ENCODE measurements at regions not wholly inside any gene's neighbourhood (a gene's known extent, or its start where the extent isn't known, plus 50 kb on each side); places are given as distances from the start of the nearest gene placed in this dataset.

DNA sequence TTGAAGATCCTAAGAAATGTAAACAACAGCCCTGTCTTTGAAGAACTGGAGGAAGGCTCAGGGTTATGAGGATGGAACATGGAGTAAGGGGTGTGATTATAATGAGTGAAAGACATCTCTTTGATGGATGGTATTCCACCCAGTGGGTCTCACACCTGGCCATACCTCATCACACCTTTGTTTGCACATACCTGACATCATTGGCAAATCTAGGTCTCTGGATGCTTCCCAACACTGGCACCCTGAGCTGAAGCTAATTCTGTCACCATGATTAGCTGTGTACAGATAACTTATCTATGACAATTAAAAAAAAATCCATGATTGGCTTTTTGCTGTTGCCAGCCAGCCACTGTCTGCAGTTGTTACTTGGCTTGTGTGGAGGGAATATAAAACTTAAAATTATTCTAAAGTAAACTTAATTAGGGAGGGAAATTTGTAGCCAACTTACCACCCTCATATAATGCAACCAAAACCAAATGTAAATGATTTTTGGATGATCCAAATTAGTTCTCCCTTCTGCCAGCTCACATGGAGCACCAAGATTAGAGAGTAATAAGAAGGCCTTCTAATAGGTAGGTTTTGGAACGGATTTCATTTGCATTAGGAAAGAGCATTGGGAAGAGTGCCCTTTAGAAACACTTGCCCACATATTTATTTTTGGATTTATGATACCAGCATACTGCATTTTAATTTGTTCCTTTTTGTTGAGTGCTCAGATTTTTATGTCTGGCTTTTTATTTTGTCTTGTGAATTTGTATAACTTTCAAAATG is 249.5 kb downstream of the SOX4 start:
- Histone ChIP-seq H3K27ac (ENCODE audit: low read length) (no peak overlapping the region), H3K27me3 (ENCODE audit: low read depth, low read length) (no peaks in the 10 kb centered on the region), H3K36me3 (ENCODE audit: control insufficient read depth in 1 of 2, insufficient read depth in 2 of 2, low read length in 2 of 2) (no peaks in the 10 kb centered on the region), H3K9me3 (ENCODE audit: control insufficient read depth in 1 of 2, low read length in 2 of 2) (no peaks in the 10 kb centered on the region), H3K4me1 (ENCODE audit: control insufficient read depth in 1 of 2, insufficient read depth in 2 of 2, low read length in 2 of 2) (peaks cover 0 to 25% of the 10 kb centered on the region in 2 donors), H3K4me3 (ENCODE audit: low read depth in 1 of 2, low read length in 2 of 2) (no peak overlapping the region)

DNA sequence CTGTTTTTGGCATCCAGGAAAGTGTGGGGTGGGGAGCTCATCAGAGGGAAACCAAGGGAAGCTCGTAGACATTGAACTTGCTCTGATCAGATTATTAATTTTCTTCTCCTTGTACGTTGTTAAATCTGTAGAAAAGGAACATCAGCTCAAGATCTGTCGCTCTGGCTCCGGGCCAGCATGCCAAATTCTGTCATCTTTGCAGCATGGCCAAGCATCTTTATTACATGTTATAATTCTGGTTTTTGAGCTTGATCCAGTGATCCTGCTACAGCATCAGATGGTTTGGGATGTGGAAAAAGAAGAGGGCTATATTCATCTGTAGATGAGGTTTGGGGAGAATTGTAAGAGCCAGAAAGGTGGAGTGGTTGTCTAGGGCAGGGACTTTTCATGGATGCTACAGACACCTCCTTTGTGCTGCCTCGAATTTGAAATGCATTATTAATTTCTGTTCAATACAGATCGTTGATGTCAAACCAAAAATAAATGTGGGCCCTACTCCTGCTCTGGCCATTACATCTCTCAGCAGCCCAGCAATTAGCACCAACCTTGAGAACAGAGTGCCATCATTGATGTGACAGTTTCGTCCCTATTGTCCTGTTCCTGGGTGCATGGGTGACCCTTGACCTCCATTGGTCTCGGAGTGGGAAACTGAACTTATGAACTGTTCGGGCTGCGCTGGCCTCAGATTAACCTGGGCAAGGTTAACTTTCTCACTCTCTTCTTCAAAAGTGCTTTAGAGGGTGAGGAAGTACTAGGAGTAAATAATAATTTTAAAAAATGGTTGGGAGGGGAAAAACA is 250.8 kb downstream of the SOX4 start:
- H3K27me3 ChIP-seq (ENCODE audit: low read depth, low read length): no peaks in the 10 kb centered on the region
- no peak overlapping the region for H3K27ac ChIP-seq (ENCODE audit: low read length)
- H3K4me1 ChIP-seq (ENCODE audit: control insufficient read depth in 1 of 2, insufficient read depth in 2 of 2, low read length in 2 of 2): peaks cover 0 to 25% of the 10 kb centered on the region in 2 donors
- no peak overlapping the region for H3K4me3 ChIP-seq (ENCODE audit: low read depth in 1 of 2, low read length in 2 of 2)
- H3K36me3 ChIP-seq (ENCODE audit: control insufficient read depth in 1 of 2, insufficient read depth in 2 of 2, low read length in 2 of 2): no peaks in the 10 kb centered on the region
- no peaks in the 10 kb centered on the region for H3K9me3 ChIP-seq (ENCODE audit: control insufficient read depth in 1 of 2, low read length in 2 of 2)

DNA sequence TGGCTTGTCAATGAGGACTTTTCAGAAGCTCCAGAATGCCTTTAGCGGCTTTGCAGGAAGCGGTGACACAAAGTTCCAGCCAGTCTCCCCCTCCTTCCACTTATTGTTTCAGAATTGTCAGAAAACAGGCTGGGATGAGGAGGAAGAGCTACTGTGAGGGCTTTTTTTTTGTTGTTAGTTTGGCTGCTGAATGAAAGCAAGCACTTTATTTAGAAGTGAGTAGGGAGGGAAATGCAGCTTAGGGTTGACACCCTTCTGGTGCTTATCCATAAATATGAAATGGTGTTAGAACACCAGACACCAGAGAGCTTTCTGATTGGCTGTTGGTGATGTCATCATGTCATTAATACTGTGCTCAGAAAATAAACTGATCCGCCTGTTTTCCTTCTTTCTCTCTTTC is 251.5 kb downstream of the SOX4 start:
- Histone ChIP-seq H3K9me3 (ENCODE audit: control insufficient read depth in 1 of 2, low read length in 2 of 2) (no peaks in the 10 kb centered on the region), H3K4me1 (ENCODE audit: control insufficient read depth in 1 of 2, insufficient read depth in 2 of 2, low read length in 2 of 2) (peaks cover 0 to 25% of the 10 kb centered on the region in 2 donors), H3K27me3 (ENCODE audit: low read depth, low read length) (no peaks in the 10 kb centered on the region), H3K4me3 (ENCODE audit: low read depth in 1 of 2, low read length in 2 of 2) (no peak overlapping the region), H3K36me3 (ENCODE audit: control insufficient read depth in 1 of 2, insufficient read depth in 2 of 2, low read length in 2 of 2) (no peaks in the 10 kb centered on the region), H3K27ac (ENCODE audit: low read length) (no peak overlapping the region)

DNA sequence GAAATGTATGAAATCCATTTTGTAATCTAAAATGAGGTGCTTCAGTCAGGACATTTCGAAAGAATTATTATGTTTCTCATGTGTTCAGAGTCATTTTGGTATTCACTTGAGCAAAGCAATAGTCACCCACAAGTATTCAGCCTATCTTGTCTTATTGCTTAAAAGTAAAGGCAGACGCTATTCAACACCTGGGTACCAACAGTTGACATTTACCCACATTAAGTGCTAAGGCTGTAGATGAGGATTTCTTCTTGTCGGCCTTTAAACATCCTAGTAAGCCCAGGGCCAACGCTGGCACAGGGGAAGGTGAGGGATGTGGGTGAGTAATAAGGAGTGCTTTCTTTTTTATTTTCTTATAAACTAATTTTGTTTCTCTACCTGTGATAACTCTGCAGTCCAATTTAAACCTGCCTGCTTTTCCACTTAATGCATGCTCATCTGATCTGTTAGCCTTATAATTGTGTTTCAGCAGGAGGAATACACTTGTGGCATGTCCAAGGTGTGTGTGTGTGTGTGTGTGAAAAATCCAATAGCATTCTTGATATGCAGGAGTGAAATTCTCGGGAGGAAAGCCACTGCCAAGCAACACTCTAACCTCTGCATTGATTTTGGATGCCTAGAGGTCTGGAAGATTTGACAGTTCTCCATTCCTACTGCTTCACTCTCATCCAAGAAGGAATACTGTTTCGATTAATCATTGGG is 252.0 kb downstream of the SOX4 start:
- Histone ChIP-seq H3K4me3 (ENCODE audit: low read depth in 1 of 2, low read length in 2 of 2) (no peak overlapping the region), H3K36me3 (ENCODE audit: control insufficient read depth in 1 of 2, insufficient read depth in 2 of 2, low read length in 2 of 2) (no peaks in the 10 kb centered on the region), H3K27me3 (ENCODE audit: low read depth, low read length) (no peaks in the 10 kb centered on the region), H3K27ac (ENCODE audit: low read length) (no peak overlapping the region), H3K9me3 (ENCODE audit: control insufficient read depth in 1 of 2, low read length in 2 of 2) (no peaks in the 10 kb centered on the region), H3K4me1 (ENCODE audit: control insufficient read depth in 1 of 2, insufficient read depth in 2 of 2, low read length in 2 of 2) (peaks cover 0 to 25% of the 10 kb centered on the region in 2 donors)

DNA sequence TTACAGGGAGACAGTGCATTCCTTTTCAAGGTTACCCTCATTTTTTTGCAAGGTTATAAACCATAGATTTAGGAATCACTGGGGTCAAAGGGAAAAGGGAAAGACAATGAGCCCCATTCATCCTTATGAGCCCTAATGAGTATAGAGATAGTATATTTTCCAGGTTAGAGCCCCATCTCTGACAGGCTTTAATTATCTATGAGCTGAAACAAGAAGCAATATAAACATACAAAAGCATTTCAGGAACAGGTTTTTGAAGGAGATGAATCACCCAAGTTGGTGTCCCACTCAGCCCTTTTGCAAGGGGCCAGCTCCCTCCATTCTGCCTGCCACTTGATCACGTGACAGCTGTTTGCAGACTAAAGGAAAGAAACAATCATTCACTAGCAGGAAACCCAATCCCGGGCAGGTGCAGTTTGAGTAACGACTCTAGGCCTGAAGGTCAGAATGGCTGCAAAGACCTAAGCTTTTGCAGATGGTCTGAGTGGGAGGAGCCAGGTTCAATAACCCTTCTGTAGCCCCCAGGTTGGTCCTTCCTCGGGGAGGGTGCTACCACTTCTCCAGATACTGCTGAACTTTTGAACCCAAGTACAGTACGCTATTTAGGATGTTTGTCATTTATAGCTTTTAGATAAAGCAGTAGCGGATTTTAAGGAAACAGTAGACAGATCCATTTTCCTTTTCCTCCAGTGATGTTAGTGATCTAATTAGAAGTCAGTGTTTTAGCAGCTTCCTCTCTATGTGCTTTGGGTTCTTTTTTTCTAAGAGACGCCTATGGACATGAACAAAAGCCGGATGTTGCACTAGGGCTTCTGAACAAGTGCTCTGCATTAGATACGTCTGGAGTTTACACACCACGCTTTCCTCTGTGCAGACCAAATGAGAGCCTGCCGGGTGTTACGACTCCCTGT is 253.2 kb downstream of the SOX4 start:
- Histone ChIP-seq H3K27me3 (ENCODE audit: low read depth, low read length) (no peaks in the 10 kb centered on the region), H3K36me3 (ENCODE audit: control insufficient read depth in 1 of 2, insufficient read depth in 2 of 2, low read length in 2 of 2) (no peaks in the 10 kb centered on the region), H3K4me3 (ENCODE audit: low read depth in 1 of 2, low read length in 2 of 2) (no peak overlapping the region), H3K9me3 (ENCODE audit: control insufficient read depth in 1 of 2, low read length in 2 of 2) (no peaks in the 10 kb centered on the region), H3K4me1 (ENCODE audit: control insufficient read depth in 1 of 2, insufficient read depth in 2 of 2, low read length in 2 of 2) (peaks cover 0 to 25% of the 10 kb centered on the region in 2 donors), H3K27ac (ENCODE audit: low read length) (no peak overlapping the region)

DNA sequence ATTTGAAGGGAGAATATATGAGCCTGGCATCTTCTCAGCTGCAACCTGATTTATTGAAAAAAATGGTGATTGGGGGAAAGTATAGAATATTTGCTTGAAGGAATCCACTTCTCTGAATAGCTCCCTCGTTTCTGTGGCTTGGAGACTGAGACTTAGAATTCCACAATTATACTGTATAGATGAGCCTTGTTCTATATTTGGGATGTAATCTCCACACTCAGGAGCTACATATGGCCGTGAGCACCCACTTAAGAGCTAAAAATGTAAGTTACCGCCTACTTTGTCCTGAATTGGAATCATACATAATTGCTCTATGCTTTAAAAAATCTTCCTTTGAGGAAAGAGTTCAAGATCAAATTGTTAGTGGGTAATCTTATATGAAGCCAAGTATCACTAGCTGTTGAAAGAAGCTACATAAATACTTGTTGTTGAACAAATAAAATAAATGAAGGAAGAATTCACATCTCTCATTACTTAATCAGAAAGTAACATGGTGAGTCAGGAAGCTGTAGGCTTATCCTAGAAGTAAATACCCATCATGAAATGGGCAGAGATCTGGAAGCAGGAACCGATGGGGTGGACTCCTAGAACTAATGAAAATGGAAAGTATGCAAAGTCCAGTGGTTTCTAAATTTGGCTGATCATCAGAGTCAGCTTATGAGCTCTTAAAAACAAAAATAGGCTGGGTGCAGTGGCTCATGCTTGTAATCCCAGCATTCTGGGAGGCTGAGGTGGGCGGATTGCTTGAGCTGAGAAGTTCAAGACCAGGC is 254.3 kb downstream of the SOX4 start:
- Histone ChIP-seq H3K4me1 (ENCODE audit: control insufficient read depth in 1 of 2, insufficient read depth in 2 of 2, low read length in 2 of 2) (peaks cover 0 to 25% of the 10 kb centered on the region in 2 donors), H3K36me3 (ENCODE audit: control insufficient read depth in 1 of 2, insufficient read depth in 2 of 2, low read length in 2 of 2) (no peaks in the 10 kb centered on the region), H3K27ac (ENCODE audit: low read length) (no peak overlapping the region), H3K9me3 (ENCODE audit: control insufficient read depth in 1 of 2, low read length in 2 of 2) (no peaks in the 10 kb centered on the region), H3K27me3 (ENCODE audit: low read depth, low read length) (no peaks in the 10 kb centered on the region), H3K4me3 (ENCODE audit: low read depth in 1 of 2, low read length in 2 of 2) (no peak overlapping the region)

DNA sequence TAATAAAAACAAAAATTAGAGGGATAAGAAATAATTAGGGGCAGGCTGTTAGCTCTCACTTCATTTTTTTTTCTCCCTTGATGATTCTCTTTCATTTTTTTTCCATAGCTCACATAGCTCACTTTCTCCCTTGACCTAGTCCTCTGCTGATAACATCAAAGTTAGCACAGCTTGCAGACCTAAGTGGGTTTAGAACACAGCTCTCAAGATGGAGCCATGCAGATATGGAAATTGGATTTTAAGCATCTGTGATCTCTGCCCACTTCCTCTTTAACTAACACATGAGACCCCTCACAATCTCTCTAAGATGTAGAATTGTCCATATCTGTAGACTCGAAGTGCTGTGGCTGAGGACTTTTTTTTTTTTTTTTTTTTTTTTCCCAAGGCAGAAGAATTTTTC is 257.1 kb downstream of the SOX4 start:
- H3K4me1 ChIP-seq (ENCODE audit: control insufficient read depth in 1 of 2, insufficient read depth in 2 of 2, low read length in 2 of 2): peaks cover 0 to 12% of the 10 kb centered on the region in 2 donors

DNA sequence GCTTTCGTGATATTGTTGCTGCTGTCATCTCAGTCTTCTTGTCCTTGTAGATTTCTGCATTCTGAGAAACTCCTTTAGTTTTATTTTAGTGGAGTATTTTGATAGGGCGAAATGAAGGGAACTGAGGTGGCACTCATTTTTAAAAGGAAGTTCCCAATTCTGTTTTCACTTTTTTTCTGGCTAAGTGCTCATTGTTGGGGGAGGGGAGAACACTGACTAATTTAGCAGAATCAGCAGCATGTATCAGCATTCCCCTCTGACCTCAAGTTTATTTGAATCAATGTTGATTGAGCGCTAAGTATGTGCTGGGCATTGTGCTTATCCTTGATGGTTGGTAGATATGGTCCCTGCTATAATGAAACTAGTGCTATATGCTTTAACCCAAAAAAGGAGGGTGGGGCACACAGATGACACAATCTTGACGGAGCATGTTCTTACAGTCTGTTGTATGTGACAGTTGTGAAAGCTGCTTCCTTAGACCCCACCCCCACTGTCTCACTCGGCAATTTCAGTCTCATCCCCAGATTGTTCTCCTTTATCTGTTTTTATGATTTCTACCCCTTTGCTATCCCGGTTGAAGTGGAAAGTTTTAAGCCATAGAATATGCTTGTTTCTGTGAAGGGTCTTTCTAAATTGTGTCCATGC is 262.4 kb downstream of the SOX4 start:
- Histone ChIP-seq H3K9me3 (ENCODE audit: control insufficient read depth in 1 of 2, low read length in 2 of 2) (no peaks in the 10 kb centered on the region), H3K4me1 (ENCODE audit: control insufficient read depth in 1 of 2, insufficient read depth in 2 of 2, low read length in 2 of 2) (no peaks in the 10 kb centered on the region), H3K27ac (ENCODE audit: low read length) (no peak overlapping the region), H3K4me3 (ENCODE audit: low read depth in 1 of 2, low read length in 2 of 2) (no peak overlapping the region), H3K36me3 (ENCODE audit: control insufficient read depth in 1 of 2, insufficient read depth in 2 of 2, low read length in 2 of 2) (no peaks in the 10 kb centered on the region), H3K27me3 (ENCODE audit: low read depth, low read length) (no peaks in the 10 kb centered on the region)

More for the DNA sequence above, 257.1 kb downstream of the SOX4 start:
- no peaks in the 10 kb centered on the region for H3K9me3 ChIP-seq (ENCODE audit: control insufficient read depth in 1 of 2, low read length in 2 of 2)
- H3K27me3 ChIP-seq (ENCODE audit: low read depth, low read length): no peaks in the 10 kb centered on the region
- H3K27ac ChIP-seq (ENCODE audit: low read length): no peak overlapping the region
- no peaks in the 10 kb centered on the region for H3K36me3 ChIP-seq (ENCODE audit: control insufficient read depth in 1 of 2, insufficient read depth in 2 of 2, low read length in 2 of 2)
- no peak overlapping the region for H3K4me3 ChIP-seq (ENCODE audit: low read depth in 1 of 2, low read length in 2 of 2)

DNA sequence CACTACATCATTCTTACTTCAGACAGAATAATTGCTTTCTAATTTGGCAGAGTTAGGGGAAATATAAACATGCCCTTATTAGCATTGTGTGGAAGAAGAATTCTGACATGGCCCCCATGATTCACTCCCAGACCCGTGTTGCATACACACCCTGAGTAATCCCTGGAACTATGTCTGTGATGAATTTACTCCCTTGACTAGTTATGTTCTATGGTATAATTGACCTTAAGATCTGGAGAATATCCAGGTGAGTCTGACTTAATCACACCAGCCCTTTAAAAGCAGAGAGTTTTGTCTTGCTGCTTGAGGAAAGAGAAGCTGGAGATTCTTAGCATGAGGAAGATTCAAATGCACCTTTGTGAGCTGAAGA is 262.9 kb downstream of the SOX4 start:
- Histone ChIP-seq H3K27ac (ENCODE audit: low read length) (no peak overlapping the region), H3K4me3 (ENCODE audit: low read depth in 1 of 2, low read length in 2 of 2) (no peak overlapping the region)

DNA sequence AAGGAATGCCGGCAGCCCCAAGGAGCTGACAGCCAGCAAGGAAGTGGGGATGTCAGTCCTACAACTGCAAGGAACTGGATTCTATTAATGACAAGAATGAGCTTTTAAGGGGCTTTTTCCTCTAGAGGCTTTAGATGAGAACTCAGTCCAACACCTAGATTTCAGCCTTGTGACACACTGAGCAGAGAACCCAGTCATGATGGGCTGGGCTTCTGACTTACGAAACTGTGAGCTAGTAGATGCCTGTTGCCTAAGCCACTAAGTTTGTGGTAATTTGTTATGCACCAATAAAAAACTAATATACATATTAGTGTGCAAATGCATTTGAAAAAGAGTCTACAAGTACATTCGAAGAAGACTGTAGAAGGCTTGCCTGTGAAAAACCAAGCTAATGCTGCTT is 263.3 kb downstream of the SOX4 start:
- no peak overlapping the region for H3K27ac ChIP-seq (ENCODE audit: low read length)
- no peaks in the 10 kb centered on the region for H3K36me3 ChIP-seq (ENCODE audit: control insufficient read depth in 1 of 2, insufficient read depth in 2 of 2, low read length in 2 of 2)
- no peak overlapping the region for H3K4me3 ChIP-seq (ENCODE audit: low read depth in 1 of 2, low read length in 2 of 2)
- H3K9me3 ChIP-seq (ENCODE audit: control insufficient read depth in 1 of 2, low read length in 2 of 2): no peaks in the 10 kb centered on the region
- H3K4me1 ChIP-seq (ENCODE audit: control insufficient read depth in 1 of 2, insufficient read depth in 2 of 2, low read length in 2 of 2): no peaks in the 10 kb centered on the region
- no peaks in the 10 kb centered on the region for H3K27me3 ChIP-seq (ENCODE audit: low read depth, low read length)

More for the DNA sequence above, 262.9 kb downstream of the SOX4 start:
- Histone ChIP-seq H3K9me3 (ENCODE audit: control insufficient read depth in 1 of 2, low read length in 2 of 2) (no peaks in the 10 kb centered on the region), H3K27me3 (ENCODE audit: low read depth, low read length) (no peaks in the 10 kb centered on the region), H3K4me1 (ENCODE audit: control insufficient read depth in 1 of 2, insufficient read depth in 2 of 2, low read length in 2 of 2) (no peaks in the 10 kb centered on the region), H3K36me3 (ENCODE audit: control insufficient read depth in 1 of 2, insufficient read depth in 2 of 2, low read length in 2 of 2) (no peaks in the 10 kb centered on the region)
